Naive thymus-derived CD8-positive, alpha-beta T cell (primary cell): ENCODE measurements at regions not wholly inside any gene's neighbourhood (a gene's known extent, or its start where the extent isn't known, plus 50 kb on each side); places are given as distances from the start of the nearest gene placed in this dataset.
"Not testable (repeated sequence)": the region's sequence is repeated elsewhere in the genome, so short reads cannot be mapped to it uniquely, and the experiment has no call there.

ENCODE experiments used
- ATAC-seq, 2 donors: fragments of 150-1000 bp; cut with Tn5 transposase in 1 of 2; sonication (Bioruptor Pico), chemical (Tn5 transposase) in 1 of 2; 1 replicate in 1 of 2; 2 replicates in 1 of 2; pipeline ENCODE4 v1.10.0; 2021; ENCODE audit warnings: mild to moderate bottlenecking in 2 of 2, moderate library complexity in 2 of 2
- POLR2A ChIA-PET: fragments of 350-600 bp; sonication (Branson Sonifier 250); formaldehyde crosslinking; loops from one replicate; lab custom pipeline; 2021; ENCODE audit warnings: antibody characterized with exemption; lab: Charles Lee
- DNase-seq, 10 donors: peaks; one replicate each; pipeline versions ENCODE4 v3.0.0 to v3.0.0-alpha.2; 2020 to 2022
- H3K27ac Mint-ChIP-seq, 10 donors: one replicate each; pipeline ENCODE4 v1.8.0; 2020 to 2022; ENCODE audit warnings: mild to moderate bottlenecking in 10 of 10, mixed read lengths in 10 of 10, moderate library complexity in 4 of 10, inconsistent platforms in 1 of 10
- H3K27me3 Mint-ChIP-seq, 5 donors: one replicate each; pipeline ENCODE4 v1.8.0; 2021 to 2022; ENCODE audit warnings: mixed read lengths in 5 of 5
- H3K36me3 Mint-ChIP-seq, 3 donors: one replicate each; pipeline ENCODE4 v1.8.0; 2020 to 2022; ENCODE audit warnings: mixed read lengths in 3 of 3, mild to moderate bottlenecking in 2 of 3, inconsistent platforms in 1 of 3
- H3K4me1 Mint-ChIP-seq, 4 donors: one replicate each; pipeline ENCODE4 v1.8.0; 2021 to 2022; ENCODE audit warnings: mixed read lengths in 4 of 4
- H3K4me3 Mint-ChIP-seq, 10 donors: one replicate each; pipeline ENCODE4 v1.8.0; 2020 to 2022; ENCODE audit warnings: mild to moderate bottlenecking in 10 of 10, mixed read lengths in 10 of 10, moderate library complexity in 6 of 10, inconsistent platforms in 1 of 10
- H3K9me3 Mint-ChIP-seq, 9 donors: one replicate each; pipeline ENCODE4 v1.8.0; 2020 to 2022; ENCODE audit warnings: mixed read lengths in 9 of 9, mild to moderate bottlenecking in 3 of 9, inconsistent platforms in 1 of 9, moderate library complexity in 1 of 9

DNA sequence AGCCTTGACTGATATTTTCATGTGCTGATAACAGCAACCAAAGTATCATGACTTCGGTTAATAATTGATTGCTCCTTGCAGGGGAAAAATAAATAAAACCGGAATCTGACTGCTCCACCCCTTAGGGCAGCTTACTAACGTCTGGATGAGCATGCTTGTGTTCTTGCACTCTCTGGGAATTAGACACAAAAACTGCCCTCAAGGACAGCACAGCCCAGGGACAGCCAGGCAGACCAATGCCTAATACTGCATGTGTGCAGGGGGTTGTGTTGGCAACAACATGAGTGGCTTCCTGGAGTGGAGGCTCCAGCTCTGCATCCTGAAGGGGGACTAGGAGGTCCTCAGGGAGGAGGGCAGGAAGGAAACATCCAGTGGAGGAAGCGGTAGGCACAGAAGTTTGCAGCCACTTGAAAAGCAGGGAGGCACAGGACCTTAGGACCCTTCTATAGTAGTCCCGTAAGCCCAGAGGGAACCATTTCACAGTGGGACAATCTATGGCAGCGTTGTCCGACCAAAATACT is 205.4 kb upstream of the IRF2BP2 start:
- H3K9me3 Mint-ChIP-seq, DNase-seq, H3K4me3 Mint-ChIP-seq, H3K36me3 Mint-ChIP-seq, ATAC-seq, H3K4me1 Mint-ChIP-seq, H3K27ac Mint-ChIP-seq, H3K27me3 Mint-ChIP-seq, POLR2A ChIA-PET: not testable (repeated sequence)

- H3K27me3 Mint-ChIP-seq, DNase-seq, H3K36me3 Mint-ChIP-seq, H3K4me3 Mint-ChIP-seq, H3K9me3 Mint-ChIP-seq, H3K4me1 Mint-ChIP-seq, POLR2A ChIA-PET, H3K27ac Mint-ChIP-seq, ATAC-seq: not testable (repeated sequence)
Observed at GRCh38 chr1:234814235-234814634, 204.3 kb upstream of the IRF2BP2 start.

GRCh38 chr1:234811824-234812223 is 201.8 kb upstream of the IRF2BP2 start:
- H3K36me3 Mint-ChIP-seq, DNase-seq, H3K9me3 Mint-ChIP-seq, H3K4me1 Mint-ChIP-seq, H3K27ac Mint-ChIP-seq, H3K27me3 Mint-ChIP-seq, H3K4me3 Mint-ChIP-seq, ATAC-seq, POLR2A ChIA-PET: not testable (repeated sequence)

GRCh38 chr1:234810726-234811125 is 200.7 kb upstream of the IRF2BP2 start:
- H3K4me1 Mint-ChIP-seq, H3K9me3 Mint-ChIP-seq, H3K36me3 Mint-ChIP-seq, H3K27me3 Mint-ChIP-seq, H3K27ac Mint-ChIP-seq, ATAC-seq, H3K4me3 Mint-ChIP-seq, POLR2A ChIA-PET: not testable (repeated sequence)
- DNase-seq, result peak in 1 of 10 donors; percentile 0

GRCh38 chr1:234809854-234810245 is 199.9 kb upstream of the IRF2BP2 start:
- POLR2A ChIA-PET, H3K27ac Mint-ChIP-seq, H3K9me3 Mint-ChIP-seq, H3K27me3 Mint-ChIP-seq, ATAC-seq, H3K36me3 Mint-ChIP-seq, DNase-seq, H3K4me3 Mint-ChIP-seq, H3K4me1 Mint-ChIP-seq: not testable (repeated sequence)

DNA sequence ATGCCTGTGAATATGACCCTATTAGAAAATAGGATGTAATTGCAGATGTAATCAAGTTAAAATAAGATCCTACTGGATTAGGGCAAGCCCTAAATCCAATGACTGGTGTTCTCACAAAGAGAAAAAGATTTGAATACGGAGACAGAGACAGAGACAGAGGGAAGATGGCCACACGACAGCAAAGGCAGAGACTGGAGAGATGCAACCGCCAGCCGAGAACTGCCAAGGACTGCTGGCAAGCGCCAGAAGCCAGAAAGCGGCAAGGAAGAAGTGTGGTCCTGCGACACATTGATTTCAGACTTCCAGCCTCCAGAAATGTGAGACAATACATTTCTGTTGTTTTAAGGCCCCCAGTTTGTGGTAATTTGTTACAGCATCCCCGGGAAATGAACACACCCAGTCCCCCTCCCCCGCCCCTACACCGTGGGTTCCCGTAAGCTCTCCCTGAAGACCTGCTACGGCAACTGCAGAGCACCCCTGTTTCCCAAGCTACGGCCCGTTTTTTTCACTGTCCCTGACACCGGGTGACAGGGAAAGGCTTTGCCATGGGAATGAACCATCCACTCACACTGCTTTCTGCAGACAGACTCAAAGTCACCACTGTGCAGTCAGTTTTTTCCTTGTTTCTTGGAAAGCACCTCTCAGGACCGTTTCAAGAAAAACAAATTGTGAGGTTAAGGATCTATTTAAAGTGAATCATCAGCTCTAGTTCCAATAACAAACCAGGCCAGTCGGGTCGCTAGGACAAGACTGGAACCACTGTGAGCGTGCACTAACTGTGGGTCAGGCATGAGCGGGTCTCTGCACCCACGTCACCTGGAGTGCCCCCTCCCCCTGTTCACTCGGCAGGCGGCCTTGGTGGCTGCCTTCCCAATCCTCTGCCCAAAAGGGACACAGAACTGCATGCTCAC is 199.2 kb upstream of the IRF2BP2 start:
- H3K36me3 Mint-ChIP-seq, POLR2A ChIA-PET, ATAC-seq, H3K27ac Mint-ChIP-seq, H3K27me3 Mint-ChIP-seq, H3K9me3 Mint-ChIP-seq, DNase-seq, H3K4me3 Mint-ChIP-seq, H3K4me1 Mint-ChIP-seq: not testable (repeated sequence)

DNA sequence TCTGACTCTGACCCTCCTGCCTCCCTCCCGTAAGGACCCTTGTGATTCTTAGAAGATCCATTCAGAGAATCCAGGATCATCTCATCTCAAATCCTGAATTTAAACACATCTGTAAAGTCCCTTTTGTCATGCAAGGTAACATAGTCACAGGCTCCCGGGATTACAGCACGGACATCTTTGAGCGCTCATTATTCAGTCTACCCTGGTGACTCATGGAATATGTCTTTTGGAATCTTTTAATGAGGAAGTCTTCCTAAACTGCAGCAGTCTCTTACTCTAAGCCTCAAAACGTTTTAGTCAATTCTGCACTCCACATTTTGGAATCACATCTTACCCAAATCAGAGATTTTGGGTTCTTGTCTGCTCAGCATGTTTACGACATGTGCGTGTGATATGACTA is 198.5 kb upstream of the IRF2BP2 start:
- H3K9me3 Mint-ChIP-seq, POLR2A ChIA-PET, H3K27me3 Mint-ChIP-seq, H3K27ac Mint-ChIP-seq, ATAC-seq, H3K36me3 Mint-ChIP-seq, H3K4me1 Mint-ChIP-seq, H3K4me3 Mint-ChIP-seq, DNase-seq: not testable (repeated sequence)

GRCh38 chr1:234807705-234808104 is 197.7 kb upstream of the IRF2BP2 start:
- H3K27me3 Mint-ChIP-seq, H3K4me3 Mint-ChIP-seq, H3K4me1 Mint-ChIP-seq, POLR2A ChIA-PET, DNase-seq, H3K36me3 Mint-ChIP-seq, H3K9me3 Mint-ChIP-seq, H3K27ac Mint-ChIP-seq, ATAC-seq: not testable (repeated sequence)

GRCh38 chr1:234802586-234802985 is 192.6 kb upstream of the IRF2BP2 start:
- POLR2A ChIA-PET, H3K9me3 Mint-ChIP-seq, H3K36me3 Mint-ChIP-seq, H3K27me3 Mint-ChIP-seq, DNase-seq, H3K4me3 Mint-ChIP-seq, H3K27ac Mint-ChIP-seq, ATAC-seq, H3K4me1 Mint-ChIP-seq: not testable (repeated sequence)

DNA sequence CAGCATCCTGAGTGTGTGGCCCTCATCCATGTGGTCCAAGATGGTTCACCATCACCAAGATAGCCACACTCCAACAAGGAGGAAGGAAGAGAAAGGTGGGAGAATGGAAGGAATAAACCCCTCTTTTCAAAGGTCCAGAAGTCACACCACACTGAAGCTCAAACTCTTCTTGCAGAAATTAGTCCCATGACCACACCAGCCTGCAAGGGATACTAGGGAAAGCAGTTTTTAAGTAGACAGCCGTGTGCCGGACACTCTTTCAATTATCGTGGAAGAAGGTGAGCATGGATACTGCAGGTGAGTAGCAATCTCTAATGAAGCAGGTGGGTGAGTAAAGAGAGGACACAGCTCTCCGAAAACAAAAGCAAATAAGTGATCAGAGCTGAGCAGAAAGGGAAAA is 191.7 kb upstream of the IRF2BP2 start:
- H3K27me3 Mint-ChIP-seq, DNase-seq, H3K4me1 Mint-ChIP-seq, H3K4me3 Mint-ChIP-seq, ATAC-seq, H3K27ac Mint-ChIP-seq, H3K9me3 Mint-ChIP-seq, POLR2A ChIA-PET, H3K36me3 Mint-ChIP-seq: not testable (repeated sequence)

GRCh38 chr1:234801147-234801546 is 191.2 kb upstream of the IRF2BP2 start:
- H3K4me1 Mint-ChIP-seq, H3K36me3 Mint-ChIP-seq, H3K27ac Mint-ChIP-seq, DNase-seq, ATAC-seq, H3K9me3 Mint-ChIP-seq, H3K27me3 Mint-ChIP-seq, H3K4me3 Mint-ChIP-seq, POLR2A ChIA-PET: not testable (repeated sequence)

- H3K27ac Mint-ChIP-seq, H3K36me3 Mint-ChIP-seq, H3K9me3 Mint-ChIP-seq, H3K27me3 Mint-ChIP-seq, POLR2A ChIA-PET, H3K4me1 Mint-ChIP-seq, ATAC-seq, DNase-seq, H3K4me3 Mint-ChIP-seq: not testable (repeated sequence)
Observed at GRCh38 chr1:234800563-234800962, 190.6 kb upstream of the IRF2BP2 start.

DNA sequence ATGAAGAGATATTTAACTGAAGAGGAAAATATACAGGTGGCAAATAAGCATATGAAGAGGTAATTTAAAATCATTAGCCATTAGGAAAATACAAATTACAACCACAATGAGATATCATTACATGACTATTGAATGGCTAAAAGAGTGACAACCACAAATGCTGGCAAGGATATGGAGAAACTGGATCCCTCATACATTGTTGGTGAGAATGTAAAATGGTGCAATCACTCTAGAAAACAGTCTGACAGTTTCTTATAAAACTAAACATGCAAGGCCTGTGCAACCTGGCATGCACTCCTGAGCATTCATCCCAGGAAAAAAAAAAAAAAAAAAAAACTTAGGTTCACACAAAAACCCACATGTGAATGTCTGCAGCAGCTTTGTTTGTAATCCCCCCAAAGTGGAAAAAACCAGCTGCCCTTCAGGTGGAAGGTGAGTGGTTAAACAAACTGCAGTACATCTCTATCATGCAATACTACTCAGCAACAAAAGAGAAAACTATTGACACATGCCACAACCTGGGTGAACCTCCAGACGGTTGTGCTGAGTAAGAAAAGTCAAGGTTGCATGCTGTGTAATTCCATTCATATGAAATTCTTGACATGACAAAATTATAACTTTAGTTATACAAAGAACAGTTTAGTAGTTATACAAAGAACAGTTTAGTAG is 189.2 kb upstream of the IRF2BP2 start:
- ATAC-seq, H3K36me3 Mint-ChIP-seq, H3K4me3 Mint-ChIP-seq, POLR2A ChIA-PET, DNase-seq, H3K9me3 Mint-ChIP-seq, H3K27ac Mint-ChIP-seq, H3K27me3 Mint-ChIP-seq, H3K4me1 Mint-ChIP-seq: not testable (repeated sequence)
